ENCODE measurements at regions not wholly inside any gene's neighbourhood (a gene's known extent, or its start where the extent isn't known, plus 50 kb on each side); places are given as distances from the start of the nearest gene placed in this dataset.

DNA sequence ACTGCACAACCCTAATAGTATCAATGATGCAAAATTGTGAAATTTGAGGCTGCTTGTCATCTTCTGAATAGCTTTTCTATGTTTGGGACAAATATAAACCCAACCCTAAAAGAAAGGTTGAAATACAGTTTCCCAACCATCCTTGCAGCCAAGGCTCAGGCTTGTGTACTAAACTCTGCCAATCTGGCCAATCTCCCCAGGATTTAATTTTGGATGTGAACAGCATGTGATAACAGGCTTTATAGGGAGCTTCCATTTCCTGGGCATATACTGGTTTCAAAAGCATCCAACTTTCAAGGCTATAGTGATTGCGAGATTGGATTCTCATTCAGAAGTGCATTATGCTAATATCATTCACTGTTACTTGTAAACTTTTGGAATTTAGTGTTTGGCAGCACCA, 55.7 kb upstream of the MUCL1 start:
- TF ChIP-seq, protein P1, sequence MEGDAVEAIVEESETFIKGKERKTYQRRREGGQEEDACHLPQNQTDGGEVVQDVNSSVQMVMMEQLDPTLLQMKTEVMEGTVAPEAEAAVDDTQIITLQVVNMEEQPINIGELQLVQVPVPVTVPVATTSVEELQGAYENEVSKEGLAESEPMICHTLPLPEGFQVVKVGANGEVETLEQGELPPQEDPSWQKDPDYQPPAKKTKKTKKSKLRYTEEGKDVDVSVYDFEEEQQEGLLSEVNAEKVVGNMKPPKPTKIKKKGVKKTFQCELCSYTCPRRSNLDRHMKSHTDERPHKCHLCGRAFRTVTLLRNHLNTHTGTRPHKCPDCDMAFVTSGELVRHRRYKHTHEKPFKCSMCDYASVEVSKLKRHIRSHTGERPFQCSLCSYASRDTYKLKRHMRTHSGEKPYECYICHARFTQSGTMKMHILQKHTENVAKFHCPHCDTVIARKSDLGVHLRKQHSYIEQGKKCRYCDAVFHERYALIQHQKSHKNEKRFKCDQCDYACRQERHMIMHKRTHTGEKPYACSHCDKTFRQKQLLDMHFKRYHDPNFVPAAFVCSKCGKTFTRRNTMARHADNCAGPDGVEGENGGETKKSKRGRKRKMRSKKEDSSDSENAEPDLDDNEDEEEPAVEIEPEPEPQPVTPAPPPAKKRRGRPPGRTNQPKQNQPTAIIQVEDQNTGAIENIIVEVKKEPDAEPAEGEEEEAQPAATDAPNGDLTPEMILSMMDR (IDR thresholded peaks at IDR 0.05): no peak

DNA sequence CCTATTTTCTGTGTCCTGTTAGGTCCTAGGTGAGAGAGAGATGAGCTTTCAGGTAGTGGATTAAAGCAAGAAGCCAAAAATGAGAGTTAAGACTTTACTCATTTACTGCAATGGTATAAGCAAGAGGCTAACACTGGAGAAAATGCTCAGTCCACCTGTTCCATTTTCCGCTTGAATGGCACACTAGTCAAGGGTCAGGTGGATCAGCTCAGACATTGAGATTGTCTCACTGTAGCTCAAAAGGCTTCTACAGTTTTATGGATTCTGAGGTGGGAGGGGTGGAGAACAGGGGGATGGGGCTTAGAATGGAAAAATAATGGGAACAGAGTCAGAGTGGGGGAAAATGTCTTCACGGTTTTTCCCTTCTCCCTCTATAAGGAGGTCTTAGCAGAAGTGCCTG, 57.3 kb upstream of the MUCL1 start:
- TF ChIP-seq, protein P1 (IDR thresholded peaks at IDR 0.05): no peak

DNA sequence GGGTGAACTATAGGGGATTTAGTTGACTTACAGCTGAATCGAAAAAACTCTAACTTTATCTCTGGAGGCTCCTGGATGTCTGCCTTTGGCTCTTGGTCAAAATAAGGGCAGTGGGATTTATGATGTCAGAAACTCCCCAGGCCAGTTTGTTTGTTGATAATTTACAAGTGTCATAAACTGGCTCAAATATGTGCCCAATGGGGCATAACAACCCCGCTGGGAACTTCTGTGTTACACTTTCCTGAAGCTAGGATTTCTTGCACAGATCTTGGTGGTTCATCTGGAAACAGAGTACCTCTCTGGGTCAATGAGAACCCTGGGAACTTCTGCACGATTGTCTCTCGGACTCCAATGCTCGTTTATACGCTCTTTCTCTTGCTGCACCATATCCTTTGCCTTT, 58.7 kb upstream of the MUCL1 start:
- TF ChIP-seq, protein P1 (IDR thresholded peaks at IDR 0.05): no peak

DNA sequence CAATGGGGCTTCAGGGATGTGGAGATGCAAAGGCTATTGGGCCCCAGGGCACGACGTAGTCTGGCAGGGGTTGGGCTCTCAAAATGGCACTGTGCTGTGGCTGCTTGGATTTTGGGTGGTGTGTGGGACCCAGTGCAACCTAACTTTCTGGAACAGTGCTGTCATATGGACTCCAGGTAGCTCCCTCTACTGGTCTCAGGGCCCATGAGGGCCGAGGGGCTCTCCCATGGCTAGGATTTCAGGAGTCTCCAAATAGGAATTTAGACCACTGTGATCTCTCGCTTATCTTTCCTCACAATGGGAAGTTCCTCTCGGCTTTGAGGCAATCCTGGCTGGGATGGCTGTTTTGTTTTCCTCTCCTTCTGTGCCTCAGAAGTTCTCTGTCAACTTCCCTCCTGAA, 68.2 kb upstream of the MUCL1 start:
- TF ChIP-seq, protein P1 (IDR thresholded peaks at IDR 0.05): no peak; the same call in 1 of the 2 replicates

DNA sequence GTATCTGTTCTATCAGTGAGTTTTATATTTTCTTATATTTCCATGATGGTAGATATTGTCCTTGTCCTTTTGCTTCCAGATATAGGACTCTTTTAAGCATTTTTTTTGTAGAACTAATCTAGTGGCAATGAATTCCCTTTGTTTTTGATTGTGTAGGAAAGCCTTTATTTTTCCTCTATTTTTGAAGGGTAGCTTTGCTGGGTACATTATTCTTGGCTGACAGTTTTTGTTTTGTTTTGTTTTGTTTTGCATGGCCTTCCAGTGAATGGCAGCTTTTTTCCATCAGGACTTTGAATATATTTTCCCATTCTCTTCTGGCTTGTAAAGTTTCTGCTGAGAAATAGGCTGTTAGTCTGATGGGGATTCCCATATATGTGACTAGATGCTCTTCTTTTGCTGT, 70.2 kb upstream of the MUCL1 start:
- TF ChIP-seq, protein P1 (IDR thresholded peaks at IDR 0.05): no peak

DNA sequence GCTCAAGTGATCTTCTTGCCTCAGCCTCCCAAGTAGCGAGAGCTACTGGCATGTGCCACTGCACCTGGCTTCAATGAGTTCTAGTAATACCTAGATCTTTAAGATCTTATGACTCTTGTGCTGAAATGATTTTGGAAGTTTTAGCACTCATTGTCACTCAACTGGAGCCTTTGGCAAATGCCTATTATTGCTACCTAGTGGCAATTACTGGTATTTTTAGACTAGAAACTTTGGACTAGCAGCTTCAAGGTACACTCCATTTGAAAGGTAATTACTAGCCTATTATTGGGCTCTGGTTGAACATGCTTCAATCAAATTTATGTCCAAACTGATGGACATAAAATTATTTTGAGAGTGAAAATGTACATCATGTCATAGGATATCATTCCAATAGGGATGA, 80.7 kb upstream of the MUCL1 start:
- TF ChIP-seq, protein P1 (IDR thresholded peaks at IDR 0.05): peak; percentile 21; the same call in 1 of the 2 replicates

DNA sequence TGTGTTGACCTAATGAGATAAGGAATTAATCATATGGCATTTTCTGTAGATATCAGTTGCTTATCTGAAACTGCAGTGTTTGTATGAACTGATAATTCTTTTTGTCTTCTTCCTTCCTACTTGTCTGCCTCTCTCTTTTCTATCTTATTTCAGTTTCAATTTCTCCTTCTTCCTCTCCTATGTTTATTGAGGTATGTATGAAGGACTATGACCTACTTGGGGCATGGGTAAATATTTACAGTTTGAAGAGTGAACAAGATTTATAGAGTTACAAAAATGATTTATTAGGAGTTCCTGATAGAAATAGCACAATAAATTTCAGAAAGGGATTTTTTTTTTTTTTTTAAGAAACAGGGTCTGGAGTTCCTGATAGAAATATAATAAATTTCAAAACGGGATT, 88.7 kb upstream of the MUCL1 start:
- TF ChIP-seq, protein P1 (IDR thresholded peaks at IDR 0.05): no peak

DNA sequence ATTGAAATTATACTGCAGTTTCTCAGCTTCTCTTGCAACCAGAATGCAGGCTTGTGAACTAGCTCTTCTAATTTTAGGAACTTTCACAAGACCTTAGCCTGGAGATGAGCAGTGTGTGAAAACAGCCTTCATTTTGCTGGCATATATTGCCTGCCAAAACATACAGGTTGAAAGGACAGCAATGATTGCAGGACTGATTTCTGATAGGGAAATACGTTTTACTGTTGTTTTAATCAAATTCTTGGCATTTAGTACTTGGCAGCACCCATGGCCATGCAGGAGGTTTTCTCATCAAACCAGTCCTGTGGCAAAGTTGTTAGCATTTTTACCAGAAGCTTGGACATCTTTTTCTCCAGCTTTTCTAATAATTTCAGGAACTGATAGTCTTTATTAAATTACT, 91.9 kb upstream of the MUCL1 start:
- TF ChIP-seq, protein P1 (IDR thresholded peaks at IDR 0.05): no peak
